LoVo (cell line): ENCODE measurements at regions not wholly inside any gene's neighbourhood (a gene's known extent, or its start where the extent isn't known, plus 50 kb on each side); places are given as distances from the start of the nearest gene placed in this dataset.

Experiments used
- DNase-seq: peaks from one replicate; pipeline ENCODE4 v3.0.0-alpha.2; 2016; ENCODE audit warnings: low spot score

DNA sequence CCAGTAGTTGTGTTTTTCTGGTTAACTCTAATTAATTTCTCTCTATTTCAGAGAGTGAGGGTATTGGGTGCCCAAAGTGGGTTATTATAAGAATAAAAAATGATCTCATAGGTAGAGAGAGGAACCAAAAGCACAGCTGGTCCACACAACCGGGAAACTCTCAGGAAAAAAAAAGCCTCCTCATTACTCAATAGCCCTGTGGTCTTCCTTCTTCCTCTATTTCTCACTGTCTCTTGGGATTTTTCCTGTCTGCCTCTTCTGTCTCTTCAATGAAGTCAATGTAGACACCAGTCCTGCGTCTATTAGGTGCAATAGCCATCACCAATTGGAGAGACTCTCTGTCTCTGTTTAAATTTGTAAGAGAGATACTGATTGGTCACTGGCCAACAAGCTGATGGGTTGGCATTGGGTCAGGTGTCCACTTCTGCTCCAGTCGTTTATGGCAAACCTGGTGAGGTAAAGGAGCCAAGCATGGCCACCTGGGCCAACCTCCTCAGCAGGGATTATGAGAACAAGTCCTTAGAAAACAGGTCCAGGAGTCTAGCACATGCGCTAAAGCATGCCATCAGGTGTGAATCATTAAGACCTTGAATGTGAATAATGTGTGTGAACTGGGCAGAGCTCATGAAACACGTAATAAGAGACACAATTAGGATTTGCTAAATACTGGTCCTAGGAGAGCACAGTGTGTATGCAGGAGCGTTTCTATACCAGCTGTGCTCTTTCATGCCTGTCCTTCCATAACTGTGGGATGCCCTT lies 443.0 kb upstream of the RUNX1 start:
- DNase-seq: no peak

DNA sequence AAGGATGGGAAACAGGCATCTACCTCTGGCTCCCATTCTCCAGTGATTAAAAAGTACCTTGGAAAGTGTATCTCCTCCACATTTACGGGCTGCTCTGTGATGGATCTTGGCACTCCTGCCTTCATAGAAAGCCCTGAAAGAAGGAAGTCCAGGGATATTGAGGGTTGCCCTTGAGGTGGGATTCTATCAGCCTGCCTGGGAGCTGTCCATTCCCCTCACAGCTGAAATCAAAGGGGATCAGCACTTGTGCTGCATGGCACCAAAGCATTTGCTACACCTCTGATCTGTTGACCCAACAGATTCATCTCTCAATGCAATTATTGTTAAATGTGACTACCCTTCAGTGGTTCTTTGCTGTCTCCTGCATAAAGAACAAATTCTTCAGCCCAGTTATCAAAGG lies 442.0 kb upstream of the RUNX1 start:
- DNase-seq: no peak

DNA sequence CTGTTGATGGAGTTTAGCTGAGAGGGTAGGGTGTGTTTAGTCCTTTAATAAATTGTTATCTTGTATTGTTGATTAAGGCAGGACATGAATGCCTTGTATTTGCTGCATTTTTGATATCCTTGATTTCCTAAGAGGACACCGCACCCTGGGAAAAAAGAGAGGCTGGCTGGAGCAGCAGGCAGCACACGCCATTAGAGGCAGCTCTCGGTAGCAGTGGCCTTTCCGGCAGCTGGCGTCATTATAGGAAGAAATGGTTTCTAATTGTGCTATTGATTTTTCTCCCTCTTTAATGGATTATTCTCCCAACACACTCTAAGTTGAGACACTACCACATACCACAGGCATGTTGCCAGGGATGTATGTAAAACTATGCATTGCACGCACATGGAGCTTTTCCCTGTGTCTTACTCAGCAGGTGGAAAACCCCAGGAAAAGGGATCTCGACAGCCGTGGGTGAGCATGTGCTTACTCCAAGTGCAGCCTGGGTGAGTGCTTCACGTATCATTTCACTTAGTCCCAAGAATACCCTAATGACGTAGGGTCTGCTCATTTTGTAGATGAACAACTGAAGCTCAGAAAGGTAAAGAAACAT lies 440.4 kb upstream of the RUNX1 start:
- DNase-seq: no peak

DNA sequence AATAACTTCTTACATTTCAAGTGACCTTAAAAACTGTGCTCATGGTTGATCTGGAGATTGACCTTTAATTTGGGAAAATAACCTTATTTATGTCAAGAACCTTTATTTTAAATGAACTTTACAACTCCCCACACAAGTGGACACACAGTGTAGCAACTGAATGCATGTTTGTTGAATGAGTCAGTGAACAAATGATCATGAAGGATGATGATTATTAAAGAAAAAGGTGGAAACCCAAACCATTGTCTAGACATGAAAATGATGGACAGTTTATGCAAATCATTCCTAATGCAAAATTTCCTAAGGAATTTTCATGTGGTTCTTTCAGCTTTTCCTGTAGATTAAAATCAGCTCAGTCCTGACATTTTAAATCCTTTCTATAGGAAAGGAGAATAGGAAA lies 439.8 kb upstream of the RUNX1 start:
- DNase-seq: no peak

GRCh38 chr21:35485364-35485763 lies 436.3 kb upstream of the RUNX1 start:
- no peak for DNase-seq

DNA sequence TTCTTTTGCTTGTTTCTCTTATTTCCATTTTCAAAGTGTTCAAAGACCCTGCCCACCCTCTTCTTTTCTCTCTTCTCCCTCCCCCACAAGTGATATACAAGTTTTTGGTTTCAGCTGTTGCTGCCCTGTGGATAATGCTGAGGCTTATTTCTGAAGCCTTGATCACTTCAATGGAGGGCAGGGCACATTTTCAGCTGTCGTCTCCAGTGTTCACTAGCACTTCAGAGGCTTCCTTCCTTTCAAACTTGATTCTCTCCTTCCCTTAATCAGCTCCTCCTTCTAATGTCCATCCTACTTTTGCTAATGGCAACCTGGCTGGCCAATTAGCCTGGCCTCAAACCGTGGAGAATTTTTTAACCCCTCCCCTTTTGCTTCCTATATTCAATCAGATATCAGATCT lies 435.7 kb upstream of the RUNX1 start:
- DNase-seq: no peak

GRCh38 chr21:35484032-35484431 lies 434.9 kb upstream of the RUNX1 start:
- DNase-seq: no peak

- no peak for DNase-seq
Observed at GRCh38 chr21:35482933-35483662, 434.0 kb upstream of the RUNX1 start.

DNA sequence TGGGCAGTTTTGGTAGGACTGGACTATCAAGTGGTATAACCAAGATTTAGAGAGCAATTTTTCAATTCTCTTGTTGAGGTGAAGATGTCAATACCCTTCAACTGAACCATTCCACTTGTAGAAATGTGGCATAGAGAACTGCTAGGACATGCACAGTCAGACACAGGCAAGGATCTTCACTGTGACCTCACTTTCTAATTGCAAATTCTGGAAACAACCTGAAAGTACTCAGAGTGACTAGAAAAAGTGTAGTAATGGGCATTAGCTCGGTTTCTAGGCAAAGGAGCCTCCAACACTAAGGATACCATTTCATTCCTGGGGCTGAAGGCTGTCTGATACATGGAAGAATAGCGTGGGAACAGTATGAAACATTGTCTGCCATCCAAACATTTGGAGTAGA lies 433.0 kb upstream of the RUNX1 start:
- DNase-seq: no peak

- DNase-seq: no peak
Observed at GRCh38 chr21:35481005-35481404, 431.9 kb upstream of the RUNX1 start.

- no peak for DNase-seq
Observed at GRCh38 chr21:35479529-35479928, 430.4 kb upstream of the RUNX1 start.

GRCh38 chr21:35479065-35479448 lies 430.0 kb upstream of the RUNX1 start:
- no peak for DNase-seq

- DNase-seq: no peak
Observed at GRCh38 chr21:35478161-35479064, 429.3 kb upstream of the RUNX1 start.

DNA sequence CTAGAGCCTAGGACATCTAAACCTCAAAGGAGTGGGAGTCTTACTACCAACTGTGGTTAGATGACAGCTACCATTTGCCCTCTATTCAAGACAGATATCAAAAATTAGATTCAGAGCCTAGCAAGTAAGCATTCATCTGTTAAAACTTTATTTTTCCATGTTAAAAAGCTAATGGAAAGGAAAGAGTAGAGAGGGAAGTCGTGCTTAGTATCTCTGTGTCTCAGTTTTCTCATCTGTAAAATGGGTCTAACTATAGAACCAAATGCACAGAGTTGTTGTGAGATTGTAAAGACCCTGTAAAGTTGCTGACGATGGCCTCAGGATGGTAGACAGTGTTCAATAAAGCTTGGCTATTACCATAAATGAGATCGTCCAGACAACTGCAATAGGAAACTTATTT lies 428.5 kb upstream of the RUNX1 start:
- DNase-seq: no peak

DNA sequence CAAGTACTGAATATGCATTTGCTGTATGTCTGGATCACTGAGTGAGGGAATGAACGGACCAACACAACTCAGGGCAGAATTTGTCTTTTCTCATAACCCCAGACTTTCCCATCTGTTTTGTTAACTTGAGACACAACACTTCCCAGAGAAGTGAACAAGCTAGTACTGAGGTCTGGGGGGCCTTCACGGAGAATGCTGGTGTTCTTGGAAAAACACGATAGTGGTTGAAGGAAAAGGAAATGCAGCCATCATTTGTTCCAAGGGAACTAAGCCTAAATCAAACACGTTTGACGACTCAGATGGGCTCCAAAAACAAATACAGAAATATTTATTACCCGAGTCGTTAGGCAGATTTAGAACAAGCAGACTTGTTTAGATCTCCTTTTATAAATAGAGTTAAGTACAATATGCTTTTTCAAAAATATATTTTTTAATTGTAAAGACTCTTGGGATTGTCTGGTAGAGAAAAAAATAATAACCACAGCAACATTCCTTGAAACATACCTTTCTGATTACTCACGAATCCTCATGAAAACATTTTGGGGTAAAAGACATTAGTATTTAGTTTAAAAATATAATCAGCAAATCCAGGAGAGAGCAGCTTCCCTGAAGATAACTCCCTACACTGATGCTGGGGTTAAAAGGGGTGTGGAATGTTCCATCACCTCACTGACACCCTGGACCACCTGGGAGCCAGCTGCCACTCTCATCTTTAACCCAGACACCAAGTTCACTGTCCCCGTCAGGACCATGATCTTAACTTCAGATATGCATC lies 427.7 kb upstream of the RUNX1 start:
- no peak for DNase-seq

GRCh38 chr21:35475762-35476161 lies 426.7 kb upstream of the RUNX1 start:
- no peak for DNase-seq

DNA sequence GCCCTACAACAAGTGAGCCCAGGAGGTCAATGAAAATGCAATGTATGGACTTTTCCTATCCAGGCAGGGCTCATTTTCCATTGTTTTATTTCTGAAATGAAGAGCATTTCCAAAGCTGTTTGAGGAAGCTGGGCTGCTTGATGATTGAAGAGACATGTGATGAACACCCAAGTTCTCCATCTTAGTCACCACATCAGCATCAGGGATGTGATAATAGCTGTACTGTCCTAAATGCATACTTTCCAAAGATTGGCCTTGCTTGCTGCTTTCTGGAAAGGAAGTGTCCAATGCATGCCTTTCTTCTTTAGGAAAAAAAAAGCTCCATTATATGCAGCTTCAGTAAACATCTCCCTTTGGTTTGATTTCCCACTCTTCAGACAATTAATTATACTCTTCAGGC lies 425.9 kb upstream of the RUNX1 start:
- DNase-seq: no peak

- DNase-seq: no peak
Observed at GRCh38 chr21:35473496-35473895, 424.4 kb upstream of the RUNX1 start.

- DNase-seq: no peak
Observed at GRCh38 chr21:35470522-35470921, 421.4 kb upstream of the RUNX1 start.

DNA sequence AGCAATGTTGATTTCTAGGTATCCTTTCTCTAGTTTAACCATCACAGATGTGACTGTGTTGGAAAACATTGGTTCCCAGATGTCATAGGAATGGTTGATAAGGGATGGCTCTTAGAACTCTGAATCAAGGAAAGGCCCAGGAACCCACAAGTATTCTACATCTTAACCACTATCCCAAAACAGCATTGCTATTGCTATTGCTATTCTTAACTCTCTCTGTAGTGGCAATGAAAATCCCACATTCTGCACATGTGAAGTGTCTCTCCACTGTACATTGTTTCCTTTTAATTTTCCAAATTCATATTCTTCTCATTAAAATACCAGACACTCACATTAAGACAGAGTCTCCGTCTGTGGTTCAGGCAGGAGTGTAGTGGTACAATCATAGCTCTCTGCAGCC lies 420.4 kb upstream of the RUNX1 start:
- no peak for DNase-seq

- DNase-seq: no peak
Observed at GRCh38 chr21:35468991-35469390, 419.9 kb upstream of the RUNX1 start.

GRCh38 chr21:35467566-35467965 lies 418.5 kb upstream of the RUNX1 start:
- no peak for DNase-seq
